Hepatocyte (in vitro differentiated cells): ENCODE measurements at regions not wholly inside any gene's neighbourhood (a gene's known extent, or its start where the extent isn't known, plus 50 kb on each side); places are given as distances from the start of the nearest gene placed in this dataset.

Experiments
- DNase-seq: peaks from one replicate; pipeline ENCODE4 v3.0.0-alpha.2; 2016; ENCODE audit warnings: low spot score
- H2AFZ ChIP-seq: fragments of 200-600 bp; sonication (generic); 2 replicates; pipeline ENCODE4 v1.6.0; 2016; ENCODE audit warnings: antibody characterized with exemption, mild to moderate bottlenecking
- H3K27ac ChIP-seq: fragments of 200-600 bp; sonication (generic); 2 replicates; pipeline ENCODE4 v1.5.1; 2016; ENCODE audit warnings: mild to moderate bottlenecking
- H3K27me3 ChIP-seq: fragments of 200-600 bp; sonication (generic); 2 replicates; pipeline ENCODE4 v1.6.1; 2016
- H3K36me3 ChIP-seq: fragments of 200-600 bp; sonication (generic); replicated peaks from 2 replicates; pipeline ENCODE4 v1.5.1; 2016; ENCODE audit warnings: low read depth; ENCODE audit not compliant: insufficient read depth
- H3K4me1 ChIP-seq: fragments of 200-600 bp; sonication (generic); 2 replicates; pipeline ENCODE4 v1.5.1; 2016; ENCODE audit warnings: mild to moderate bottlenecking, moderate library complexity; ENCODE audit not compliant: insufficient read depth
- H3K4me2 ChIP-seq: fragments of 200-600 bp; sonication (generic); 2 replicates; pipeline ENCODE4 v1.6.0; 2016
- H3K4me3 ChIP-seq: fragments of 200-600 bp; sonication (generic); 2 replicates; pipeline ENCODE4 v1.5.1; 2016; ENCODE audit warnings: mild to moderate bottlenecking
- H3K79me2 ChIP-seq: fragments of 200-600 bp; sonication (generic); 2 replicates; pipeline ENCODE4 v1.6.0; 2017; ENCODE audit warnings: mild to moderate bottlenecking
- H3K9me2 ChIP-seq: fragments of 200-600 bp; sonication (generic); replicated peaks from 2 replicates; pipeline ENCODE4 v1.6.0; 2017; ENCODE audit warnings: mild to moderate bottlenecking; ENCODE audit not compliant: insufficient read depth
- H3K9me3 ChIP-seq: fragments of 200-600 bp; sonication (generic); 2 replicates; pipeline ENCODE4 v1.5.1; 2016; ENCODE audit warnings: low read depth, mild to moderate bottlenecking
- H4K20me1 ChIP-seq: fragments of 200-600 bp; sonication (generic); 2 replicates; pipeline ENCODE4 v1.6.0; 2016; ENCODE audit warnings: mild to moderate bottlenecking; ENCODE audit not compliant: insufficient read depth, poor library complexity, severe bottlenecking
- EZH2 ChIP-seq: fragments of 200-600 bp; sonication (generic); IDR thresholded peaks from 2 replicates; pipeline ENCODE4 v1.6.1; 2016; ENCODE audit warnings: antibody characterized with exemption, mild to moderate bottlenecking, borderline replicate concordance
- EZH2phosphoT487 ChIP-seq: fragments of 200-600 bp; sonication (generic); IDR thresholded peaks from one replicate; pipeline ENCODE4 v1.6.1; 2018; ENCODE audit warnings: antibody characterized with exemption, mild to moderate bottlenecking, low read depth, moderate library complexity; ENCODE audit not compliant: unreplicated experiment, severe bottlenecking
- WGBS: methylation state at CpG from one replicate; pipeline ENCODE4 v1.1.6; 2016; ENCODE audit warnings: low lambda C conversion rate; ENCODE audit errors: missing lambda C conversion rate; 5-methylcytosine and 5-hydroxymethylcytosine counted together
- TF ChIP-seq, protein P1 (sequence below): fragments of 200-600 bp; sonication (generic); IDR thresholded peaks from 2 replicates; pipeline ENCODE4 v1.5.1; 2016; ENCODE audit warnings: antibody characterized with exemption, mild to moderate bottlenecking; ENCODE audit not compliant: poor library complexity

DNA sequence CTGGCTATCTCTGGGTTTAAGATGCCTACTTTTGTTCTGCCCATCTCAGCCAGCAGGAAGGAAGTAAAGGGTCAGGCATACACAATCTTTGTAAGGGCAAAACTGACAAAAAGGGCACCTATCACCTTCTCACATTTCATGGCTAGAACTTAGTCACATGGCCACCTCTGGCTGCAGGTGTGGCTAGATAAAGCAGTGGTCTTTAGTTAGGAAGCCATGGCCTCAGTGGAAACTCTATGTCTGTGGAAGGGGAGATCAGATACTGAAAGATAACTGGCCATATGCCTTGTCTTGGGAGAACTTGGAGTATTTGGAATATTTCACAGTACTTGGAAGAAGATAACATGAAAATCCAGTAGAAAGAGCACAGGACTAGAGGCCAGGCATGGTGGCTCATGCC lies 80.7 kb upstream of the TBL1XR1 start:
- no peak for DNase-seq
- H4K20me1 ChIP-seq, result no peaks in the 10 kb centered on the region
- H3K27ac ChIP-seq, result no peak overlapping the region
- H3K79me2 ChIP-seq, result no peaks in the 10 kb centered on the region
- no peak overlapping the region for H3K4me2 ChIP-seq
- TF ChIP-seq, protein P1, sequence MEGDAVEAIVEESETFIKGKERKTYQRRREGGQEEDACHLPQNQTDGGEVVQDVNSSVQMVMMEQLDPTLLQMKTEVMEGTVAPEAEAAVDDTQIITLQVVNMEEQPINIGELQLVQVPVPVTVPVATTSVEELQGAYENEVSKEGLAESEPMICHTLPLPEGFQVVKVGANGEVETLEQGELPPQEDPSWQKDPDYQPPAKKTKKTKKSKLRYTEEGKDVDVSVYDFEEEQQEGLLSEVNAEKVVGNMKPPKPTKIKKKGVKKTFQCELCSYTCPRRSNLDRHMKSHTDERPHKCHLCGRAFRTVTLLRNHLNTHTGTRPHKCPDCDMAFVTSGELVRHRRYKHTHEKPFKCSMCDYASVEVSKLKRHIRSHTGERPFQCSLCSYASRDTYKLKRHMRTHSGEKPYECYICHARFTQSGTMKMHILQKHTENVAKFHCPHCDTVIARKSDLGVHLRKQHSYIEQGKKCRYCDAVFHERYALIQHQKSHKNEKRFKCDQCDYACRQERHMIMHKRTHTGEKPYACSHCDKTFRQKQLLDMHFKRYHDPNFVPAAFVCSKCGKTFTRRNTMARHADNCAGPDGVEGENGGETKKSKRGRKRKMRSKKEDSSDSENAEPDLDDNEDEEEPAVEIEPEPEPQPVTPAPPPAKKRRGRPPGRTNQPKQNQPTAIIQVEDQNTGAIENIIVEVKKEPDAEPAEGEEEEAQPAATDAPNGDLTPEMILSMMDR, result no peak
- H3K9me2 ChIP-seq, result no peaks in the 10 kb centered on the region
- no peaks in the 10 kb centered on the region for H3K4me1 ChIP-seq
- H3K27me3 ChIP-seq, result no peaks in the 10 kb centered on the region
- no peaks in the 10 kb centered on the region for H3K36me3 ChIP-seq
- no peak overlapping the region for H3K4me3 ChIP-seq
- H2AFZ ChIP-seq, result no peak overlapping the region
- H3K9me3 ChIP-seq, result no peaks in the 10 kb centered on the region

DNA sequence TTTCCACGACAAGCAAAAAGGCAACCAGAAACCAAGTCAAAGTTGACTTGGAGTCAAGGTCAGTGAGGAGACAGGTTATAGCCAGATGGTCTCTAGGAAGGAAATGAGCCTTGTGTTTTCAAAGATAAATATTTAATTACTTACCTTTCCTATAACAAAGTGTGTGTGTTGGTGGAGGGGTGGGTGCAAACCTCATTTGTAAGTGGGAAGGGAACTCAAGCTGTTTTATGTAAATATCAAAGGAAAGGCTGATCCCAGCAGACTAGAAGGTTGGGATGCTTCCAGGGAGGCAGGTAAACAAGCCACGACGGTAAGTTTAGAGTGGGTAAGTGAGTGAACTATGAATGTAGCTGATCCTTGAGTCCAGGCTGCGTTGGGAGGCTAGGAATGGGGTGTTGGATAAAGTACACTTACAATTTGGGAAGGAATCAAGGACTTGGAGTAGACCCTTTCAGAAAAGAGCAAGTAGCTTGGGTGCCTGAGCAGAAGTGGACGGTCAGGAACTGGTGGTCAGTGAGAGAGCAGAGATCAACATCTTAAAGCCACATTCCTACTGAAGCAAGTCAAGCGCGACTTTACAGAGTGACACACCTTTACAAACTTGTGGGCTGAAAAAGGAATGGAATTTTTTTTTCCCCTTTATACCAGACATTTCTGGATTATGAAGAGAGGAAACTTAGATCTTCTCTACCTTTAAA lies 82.0 kb upstream of the TBL1XR1 start:
- Histone ChIP-seq H3K79me2 (no peaks in the 10 kb centered on the region), H3K4me2 (no peak overlapping the region), H3K27ac (peak overlapping the region; percentile 38), H3K4me3 (no peak overlapping the region), H2AFZ (no peak overlapping the region), H4K20me1 (no peaks in the 10 kb centered on the region), H3K9me2 (no peaks in the 10 kb centered on the region), H3K9me3 (no peaks in the 10 kb centered on the region), H3K4me1 (peaks cover 5% of the 10 kb centered on the region), H3K27me3 (no peaks in the 10 kb centered on the region), H3K36me3 (no peaks in the 10 kb centered on the region)
- TF ChIP-seq, protein P1, result no peak
- no peak for TF ChIP-seq EZH2
- TF ChIP-seq EZH2phosphoT487, result no peak
- 50% methylated on average over 7 of the region's 7 CpGs for WGBS
- DNase-seq, result no peak

DNA sequence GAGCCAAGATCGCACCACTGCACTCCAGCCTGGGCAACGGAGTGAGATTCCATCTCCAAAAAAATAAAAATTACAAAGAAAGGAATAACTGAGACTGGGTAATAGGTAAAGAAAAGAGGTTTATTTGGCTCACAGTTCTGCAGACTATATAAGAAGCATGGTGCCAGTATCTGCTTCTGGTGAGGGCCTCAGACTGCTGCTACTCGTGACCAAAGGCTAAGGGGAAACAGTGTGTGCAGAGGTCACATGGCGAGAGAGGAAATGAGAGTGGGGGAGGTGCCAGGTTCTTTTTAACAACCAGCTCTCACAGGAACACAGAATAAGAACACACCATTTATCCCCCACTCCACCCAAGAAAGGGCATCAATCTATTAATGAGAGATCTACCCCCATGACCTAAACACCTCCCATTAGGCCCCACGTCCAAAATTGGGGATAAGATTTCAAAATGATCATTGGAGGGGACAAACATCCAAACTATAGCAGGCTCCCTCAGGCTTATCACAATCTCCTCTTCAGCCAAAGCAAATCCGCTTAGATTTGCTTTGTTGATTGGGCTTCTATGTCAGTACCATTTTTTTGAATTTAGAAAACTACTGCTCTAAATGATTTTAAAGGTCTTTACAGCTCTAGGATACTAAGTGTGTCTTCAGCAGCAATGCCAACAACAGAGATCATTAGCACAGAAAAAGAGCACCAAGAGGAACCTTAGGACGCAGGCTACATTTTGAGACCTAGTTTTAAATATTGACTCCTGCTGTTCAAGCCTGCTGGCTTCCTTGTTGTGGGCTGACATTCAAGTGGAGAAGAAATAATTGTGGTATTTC lies 84.2 kb upstream of the TBL1XR1 start:
- peaks cover 10% of the 10 kb centered on the region for H3K4me1 ChIP-seq
- 65% methylated on average over 7 of the region's 7 CpGs for WGBS
- H4K20me1 ChIP-seq, result no peaks in the 10 kb centered on the region
- H3K27me3 ChIP-seq, result no peaks in the 10 kb centered on the region
- no peaks in the 10 kb centered on the region for H3K36me3 ChIP-seq
- H3K79me2 ChIP-seq, result no peaks in the 10 kb centered on the region
- H3K9me3 ChIP-seq, result no peaks in the 10 kb centered on the region
- H3K9me2 ChIP-seq, result no peaks in the 10 kb centered on the region
- no peak overlapping the region for H2AFZ ChIP-seq
- H3K27ac ChIP-seq, result peak overlapping the region; percentile 20
- H3K4me3 ChIP-seq, result no peak overlapping the region
- TF ChIP-seq, protein P1, result no peak
- no peak for TF ChIP-seq EZH2phosphoT487
- TF ChIP-seq EZH2, result no peak
- DNase-seq, result no peak
- no peak overlapping the region for H3K4me2 ChIP-seq
